22Rv1 (cell line): ENCODE measurements at regions not wholly inside any gene's neighbourhood (a gene's known extent, or its start where the extent isn't known, plus 50 kb on each side); places are given as distances from the start of the nearest gene placed in this dataset.
"Not testable (repeated sequence)": the region's sequence is repeated elsewhere in the genome, so short reads cannot be mapped to it uniquely, and the experiment has no call there.

ENCODE experiments used
- H3K27ac ChIP-seq: fragments of 450-650 bp; 2 replicates; pipeline ENCODE4 v1.5.1; 2017
- ZFX ChIP-seq: fragments of 450-650 bp; IDR thresholded peaks from 2 replicates; pipeline ENCODE4 v1.6.1; 2017; ENCODE audit warnings: antibody characterized with exemption, borderline replicate concordance
- TF ChIP-seq, protein P1 (sequence below): fragments of 450-650 bp; IDR thresholded peaks from 2 replicates; pipeline ENCODE4 v1.5.1; 2017; ENCODE audit warnings: mild to moderate bottlenecking

DNA sequence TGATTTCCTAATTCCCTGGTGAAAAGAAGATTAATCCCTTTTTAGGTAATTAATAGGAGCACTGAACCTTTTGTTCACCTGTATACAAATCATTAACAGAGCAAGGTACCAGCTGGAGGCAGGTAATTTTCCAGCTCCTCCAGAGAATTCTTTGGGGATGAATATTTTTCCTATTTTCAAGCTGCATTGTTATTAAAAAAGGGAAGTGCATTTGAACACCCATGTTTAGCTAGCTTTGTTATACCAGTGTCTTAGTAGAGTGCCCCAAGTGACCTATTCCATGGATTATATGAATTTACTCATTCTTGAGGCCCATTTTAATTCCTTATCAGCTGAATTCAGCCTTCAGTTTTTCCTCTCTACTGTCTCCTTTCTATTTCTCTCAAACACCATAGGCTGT is 73.2 kb upstream of the GOT2 start:
- TF ChIP-seq ZFX = no peak
- TF ChIP-seq, protein P1, sequence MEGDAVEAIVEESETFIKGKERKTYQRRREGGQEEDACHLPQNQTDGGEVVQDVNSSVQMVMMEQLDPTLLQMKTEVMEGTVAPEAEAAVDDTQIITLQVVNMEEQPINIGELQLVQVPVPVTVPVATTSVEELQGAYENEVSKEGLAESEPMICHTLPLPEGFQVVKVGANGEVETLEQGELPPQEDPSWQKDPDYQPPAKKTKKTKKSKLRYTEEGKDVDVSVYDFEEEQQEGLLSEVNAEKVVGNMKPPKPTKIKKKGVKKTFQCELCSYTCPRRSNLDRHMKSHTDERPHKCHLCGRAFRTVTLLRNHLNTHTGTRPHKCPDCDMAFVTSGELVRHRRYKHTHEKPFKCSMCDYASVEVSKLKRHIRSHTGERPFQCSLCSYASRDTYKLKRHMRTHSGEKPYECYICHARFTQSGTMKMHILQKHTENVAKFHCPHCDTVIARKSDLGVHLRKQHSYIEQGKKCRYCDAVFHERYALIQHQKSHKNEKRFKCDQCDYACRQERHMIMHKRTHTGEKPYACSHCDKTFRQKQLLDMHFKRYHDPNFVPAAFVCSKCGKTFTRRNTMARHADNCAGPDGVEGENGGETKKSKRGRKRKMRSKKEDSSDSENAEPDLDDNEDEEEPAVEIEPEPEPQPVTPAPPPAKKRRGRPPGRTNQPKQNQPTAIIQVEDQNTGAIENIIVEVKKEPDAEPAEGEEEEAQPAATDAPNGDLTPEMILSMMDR = no peak
- H3K27ac ChIP-seq = no peak overlapping the region

DNA sequence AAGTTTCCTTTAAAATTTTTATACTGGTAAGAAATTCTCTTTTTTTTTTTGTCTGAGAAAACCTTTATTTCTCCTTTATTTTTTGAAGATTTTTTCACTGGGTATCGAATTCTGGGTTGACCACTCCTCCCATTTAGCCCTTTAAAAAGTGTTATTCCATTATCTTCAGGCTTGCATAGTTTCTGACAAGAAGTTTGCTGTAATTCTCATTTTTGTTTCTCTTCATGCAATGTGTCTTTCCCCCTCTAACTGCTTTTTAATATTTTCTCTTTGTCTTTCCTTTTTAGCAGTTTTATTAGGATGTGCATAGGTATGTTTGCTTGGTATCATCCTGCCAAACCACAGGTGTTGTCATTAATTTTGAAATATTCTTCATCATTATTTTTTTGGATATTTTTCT is 67.7 kb upstream of the GOT2 start:
- no peak overlapping the region for H3K27ac ChIP-seq
- TF ChIP-seq, protein P1 = no peak
- TF ChIP-seq ZFX = no peak

DNA sequence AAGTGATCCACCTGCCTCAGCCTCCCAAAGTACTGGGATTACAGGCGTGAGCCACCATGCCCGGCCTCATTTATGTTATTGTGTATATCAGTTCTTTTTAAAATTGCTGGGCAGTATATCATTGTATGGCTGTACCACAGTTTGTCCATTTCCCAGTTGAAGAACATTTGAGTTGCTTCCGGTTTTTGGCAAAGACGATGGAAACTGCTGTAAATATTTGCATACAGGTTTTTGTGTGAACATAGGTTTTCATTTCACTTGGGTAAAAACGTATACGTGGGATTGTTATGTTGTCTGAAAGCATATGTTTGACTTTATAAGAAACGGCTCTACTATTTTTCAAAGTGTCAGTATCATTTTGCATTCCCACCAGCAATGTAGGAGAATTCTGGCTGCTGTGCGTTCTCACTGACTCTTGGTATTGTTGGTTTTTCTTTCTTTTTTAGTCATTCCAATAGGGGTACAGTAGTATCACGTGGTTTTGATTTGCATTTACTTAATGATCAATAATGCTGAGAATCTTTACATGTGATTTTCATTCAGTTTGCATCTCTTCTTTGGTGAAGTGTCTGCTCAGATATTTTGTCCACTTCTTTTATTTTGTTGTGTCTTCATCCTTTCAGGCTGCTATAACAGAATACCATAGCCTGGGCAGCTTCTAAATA is 63.2 kb upstream of the GOT2 start:
- no peak for TF ChIP-seq ZFX
- TF ChIP-seq, protein P1 = no peak
- no peak overlapping the region for H3K27ac ChIP-seq

DNA sequence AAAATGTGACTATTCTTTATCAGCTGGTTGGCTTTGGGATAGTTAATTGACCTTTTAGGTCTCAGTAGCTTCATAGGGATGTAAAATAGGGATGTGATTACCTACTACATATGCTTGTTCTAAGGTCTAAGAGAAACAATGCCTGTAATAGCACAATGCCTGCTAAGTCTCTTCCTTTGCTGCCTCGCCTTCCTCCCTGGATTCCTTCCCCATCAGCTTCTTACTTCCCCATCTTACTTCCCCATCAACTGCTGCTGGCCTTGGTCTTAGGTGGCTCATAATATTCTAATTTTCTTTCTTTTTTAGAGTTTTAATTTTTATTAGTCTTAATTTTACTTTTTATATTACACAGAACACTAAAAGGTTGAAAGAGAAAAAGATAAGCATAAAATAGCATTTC is 59.2 kb upstream of the GOT2 start:
- no peak overlapping the region for H3K27ac ChIP-seq
- TF ChIP-seq ZFX = no peak
- TF ChIP-seq, protein P1 = no peak

DNA sequence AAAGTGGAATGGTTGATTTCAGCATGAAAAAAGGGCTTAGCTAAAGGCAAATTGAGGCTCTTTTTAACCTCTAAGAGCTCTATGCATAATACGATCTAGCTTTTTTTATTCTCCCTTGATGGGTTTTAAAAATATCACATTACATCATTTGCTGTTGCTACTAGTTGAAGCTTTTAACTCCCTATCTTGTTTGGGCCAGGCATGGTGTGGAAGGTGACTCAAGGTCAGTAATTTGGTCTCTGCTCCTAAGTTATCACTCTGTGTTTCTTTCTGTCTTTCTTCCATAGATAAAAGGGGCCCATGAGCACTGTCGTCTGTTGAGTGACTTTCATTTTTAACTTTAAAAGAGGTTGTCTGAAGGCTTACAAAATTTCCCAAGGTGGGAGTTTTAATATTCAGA is 58.1 kb upstream of the GOT2 start:
- H3K27ac ChIP-seq = no peak overlapping the region
- TF ChIP-seq, protein P1 = no peak
- no peak for TF ChIP-seq ZFX

DNA sequence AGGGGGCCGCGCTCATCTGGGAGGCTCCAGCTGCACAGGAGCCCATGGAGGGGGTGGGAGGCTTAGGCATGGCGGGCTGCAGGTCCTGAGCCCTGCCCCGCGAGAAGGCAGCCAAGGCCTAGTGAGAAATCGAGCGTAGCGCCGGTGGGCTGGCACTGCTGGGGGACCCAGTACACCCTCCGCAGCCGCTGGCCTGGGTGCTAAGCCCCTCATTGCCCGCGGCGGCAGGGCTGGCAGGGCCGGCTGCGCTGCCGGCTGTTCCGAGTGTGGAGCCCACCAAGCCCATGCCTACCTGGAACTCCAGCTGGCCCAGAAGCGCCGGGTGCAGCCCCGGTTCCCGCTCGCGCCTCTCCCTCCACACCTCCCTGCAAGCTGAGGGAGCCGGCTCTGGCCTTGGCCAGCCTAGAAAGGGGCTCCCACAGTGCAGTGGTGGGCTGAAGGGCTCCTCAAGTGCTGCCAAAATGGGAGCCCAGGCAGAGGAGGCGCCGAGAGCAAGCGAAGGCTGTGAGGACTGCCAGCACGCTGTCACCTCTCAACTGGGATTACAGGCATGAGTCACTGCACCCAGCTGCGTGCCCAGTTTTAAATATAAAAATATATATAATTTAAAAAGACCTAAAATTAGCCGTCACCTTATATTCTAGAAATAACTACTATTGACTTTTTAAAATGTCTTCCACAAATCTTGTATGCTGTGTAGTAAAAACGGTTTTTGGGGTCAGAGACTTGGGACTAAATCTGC is 56.9 kb upstream of the GOT2 start:
- not testable (repeated sequence) for H3K27ac ChIP-seq

DNA sequence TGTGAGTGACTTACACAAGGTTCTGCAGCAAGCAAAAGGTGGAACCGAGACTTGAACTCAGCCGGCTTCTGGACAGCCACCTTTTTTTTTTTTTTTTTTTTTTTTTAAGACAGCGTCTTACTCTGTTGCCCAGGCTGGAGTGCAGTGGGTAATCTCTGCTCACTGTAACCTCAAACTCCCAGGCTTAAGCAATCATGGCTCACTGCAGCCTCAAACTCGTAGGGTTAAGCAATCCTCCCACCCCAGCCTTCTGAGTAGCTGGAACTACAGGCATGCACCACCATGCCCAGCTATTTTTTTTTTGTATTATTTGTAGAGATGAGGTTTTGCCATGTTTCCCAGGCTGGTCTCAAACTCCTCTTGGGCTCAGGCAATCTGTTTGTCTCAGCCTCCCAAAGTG is 55.2 kb upstream of the GOT2 start:
- no peak for TF ChIP-seq ZFX
- TF ChIP-seq, protein P1 = no peak

More for the DNA sequence above, 55.2 kb upstream of the GOT2 start:
- no peak overlapping the region for H3K27ac ChIP-seq
